RWPE2 (cell line): ENCODE measurements at regions not wholly inside any gene's neighbourhood (a gene's known extent, or its start where the extent isn't known, plus 50 kb on each side); places are given as distances from the start of the nearest gene placed in this dataset.

Experiments used
- ATAC-seq: fragments of 200-7000 bp; cut with Tn5 transposase; 3 replicates; pipeline ENCODE4 v1.9.1; 2021; ENCODE audit warnings: low read depth
- DNase-seq: peaks from one replicate; pipeline ENCODE4 v3.0.0-alpha.2; 2020; ENCODE audit warnings: low spot score
- H3K27ac ChIP-seq: fragments of 450-650 bp; 2 replicates; pipeline ENCODE4 v1.5.1; 2017; ENCODE audit warnings: mild to moderate bottlenecking; ENCODE audit not compliant: poor library complexity, severe bottlenecking
- H3K27me3 ChIP-seq: fragments of 250-450 bp; sonication (Bioruptor Pico); 2 replicates; pipeline ENCODE4 v1.5.1; 2021; ENCODE audit warnings: mild to moderate bottlenecking, moderate library complexity; ENCODE audit not compliant: insufficient read depth, poor library complexity, severe bottlenecking
- H3K36me3 ChIP-seq: fragments of 250-450 bp; sonication (Bioruptor Pico); 2 replicates; pipeline ENCODE4 v1.5.1; 2020; ENCODE audit warnings: low read depth, mild to moderate bottlenecking, moderate library complexity
- H3K4me1 ChIP-seq: fragments of 250-450 bp; sonication (Bioruptor Pico); 2 replicates; pipeline ENCODE4 v1.5.1; 2021; ENCODE audit warnings: mild to moderate bottlenecking, moderate library complexity; ENCODE audit not compliant: insufficient read depth, poor library complexity, severe bottlenecking
- H3K4me3 ChIP-seq: fragments of 250-450 bp; sonication (Bioruptor Pico); 2 replicates; pipeline ENCODE4 v1.5.1; 2021; ENCODE audit warnings: mild to moderate bottlenecking, moderate library complexity; ENCODE audit not compliant: severe bottlenecking
- H3K9me3 ChIP-seq: fragments of 250-450 bp; sonication (Bioruptor Pico); 2 replicates; pipeline ENCODE4 v1.5.1; 2021; ENCODE audit warnings: mild to moderate bottlenecking, moderate library complexity; ENCODE audit not compliant: severe bottlenecking
- TF ChIP-seq, protein P1 (sequence below): fragments of 450-650 bp; IDR thresholded peaks from one replicate; pipeline ENCODE4 v1.5.1; 2017; ENCODE audit warnings: mild to moderate bottlenecking, moderate library complexity; ENCODE audit not compliant: poor library complexity, severe bottlenecking

DNA sequence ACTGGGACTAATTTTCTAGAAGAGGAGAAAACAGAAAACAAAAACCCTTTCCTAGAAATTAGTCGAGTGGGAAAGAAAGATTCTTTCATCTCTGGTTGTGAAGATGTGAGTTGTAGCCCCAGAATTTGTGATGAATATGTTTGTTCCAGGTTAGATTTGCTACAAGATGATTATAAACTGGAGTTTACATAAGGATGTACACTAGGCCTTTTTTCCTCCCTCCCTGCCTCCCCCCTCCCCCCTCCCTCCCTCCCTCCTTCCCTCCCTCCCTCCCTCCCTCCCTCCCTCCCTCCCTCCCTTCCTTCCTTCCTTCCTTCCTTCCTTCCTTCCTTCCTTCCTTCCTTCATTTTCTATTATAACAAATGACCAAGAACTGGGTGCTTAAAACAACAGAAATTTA, 1502.0 kb downstream of the SI start:
- Histone ChIP-seq H3K27me3 (peaks cover 8% of the 10 kb centered on the region), H3K9me3 (no peaks in the 10 kb centered on the region), H3K36me3 (no peaks in the 10 kb centered on the region), H3K4me1 (no peaks in the 10 kb centered on the region), H3K27ac (no peak overlapping the region), H3K4me3 (no peak overlapping the region)
- DNase-seq (no peak), ATAC-seq (no peak)
- TF ChIP-seq, protein P1, sequence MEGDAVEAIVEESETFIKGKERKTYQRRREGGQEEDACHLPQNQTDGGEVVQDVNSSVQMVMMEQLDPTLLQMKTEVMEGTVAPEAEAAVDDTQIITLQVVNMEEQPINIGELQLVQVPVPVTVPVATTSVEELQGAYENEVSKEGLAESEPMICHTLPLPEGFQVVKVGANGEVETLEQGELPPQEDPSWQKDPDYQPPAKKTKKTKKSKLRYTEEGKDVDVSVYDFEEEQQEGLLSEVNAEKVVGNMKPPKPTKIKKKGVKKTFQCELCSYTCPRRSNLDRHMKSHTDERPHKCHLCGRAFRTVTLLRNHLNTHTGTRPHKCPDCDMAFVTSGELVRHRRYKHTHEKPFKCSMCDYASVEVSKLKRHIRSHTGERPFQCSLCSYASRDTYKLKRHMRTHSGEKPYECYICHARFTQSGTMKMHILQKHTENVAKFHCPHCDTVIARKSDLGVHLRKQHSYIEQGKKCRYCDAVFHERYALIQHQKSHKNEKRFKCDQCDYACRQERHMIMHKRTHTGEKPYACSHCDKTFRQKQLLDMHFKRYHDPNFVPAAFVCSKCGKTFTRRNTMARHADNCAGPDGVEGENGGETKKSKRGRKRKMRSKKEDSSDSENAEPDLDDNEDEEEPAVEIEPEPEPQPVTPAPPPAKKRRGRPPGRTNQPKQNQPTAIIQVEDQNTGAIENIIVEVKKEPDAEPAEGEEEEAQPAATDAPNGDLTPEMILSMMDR, result no peak

DNA sequence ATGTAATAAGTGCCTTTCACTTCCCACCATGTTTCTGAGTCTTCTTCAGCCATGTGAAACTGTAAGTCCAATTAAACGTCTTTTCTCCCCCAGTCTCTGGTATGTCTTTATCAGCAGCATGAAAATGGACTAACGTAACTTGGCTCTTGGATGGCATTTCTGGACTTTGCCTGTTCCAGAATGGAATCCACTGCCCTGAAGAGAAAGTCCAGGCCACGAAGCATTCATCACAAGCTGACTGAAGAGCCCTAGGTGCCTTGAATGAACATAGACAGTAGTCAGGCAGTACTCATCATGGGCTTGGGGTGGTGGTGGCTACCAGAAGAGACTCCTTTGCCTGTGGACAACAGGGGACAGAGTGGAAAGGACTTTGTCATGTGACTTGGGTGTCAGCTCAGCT, 1505.0 kb downstream of the SI start:
- DNase-seq (no peak), ATAC-seq (no peak)
- no peaks in the 10 kb centered on the region for H3K9me3 ChIP-seq
- no peaks in the 10 kb centered on the region for H3K27me3 ChIP-seq
- no peaks in the 10 kb centered on the region for H3K4me1 ChIP-seq
- H3K4me3 ChIP-seq, result no peak overlapping the region
- H3K36me3 ChIP-seq, result no peaks in the 10 kb centered on the region
- H3K27ac ChIP-seq, result no peak overlapping the region
- TF ChIP-seq, protein P1, result no peak

DNA sequence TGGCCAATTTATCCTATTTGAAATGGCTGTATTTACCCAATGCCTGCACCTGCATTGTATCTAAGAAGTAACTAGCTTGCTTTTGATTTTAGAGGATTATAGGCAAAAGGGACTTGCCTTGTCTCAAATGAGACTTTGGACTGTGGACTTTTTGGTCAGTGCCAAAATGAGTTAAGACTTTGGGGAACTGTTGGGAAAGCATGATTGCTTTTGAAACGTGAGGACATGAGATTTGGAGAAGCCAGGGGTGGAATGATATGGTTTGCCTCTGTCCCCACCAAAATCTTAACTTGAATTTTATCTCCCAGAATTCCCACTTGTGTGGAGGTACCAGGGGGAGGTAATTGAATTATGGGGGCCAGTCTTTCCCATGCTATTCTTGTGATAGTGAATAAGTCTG, 1505.4 kb downstream of the SI start:
- DNase-seq, result no peak
- no peaks in the 10 kb centered on the region for H3K9me3 ChIP-seq
- no peaks in the 10 kb centered on the region for H3K4me1 ChIP-seq
- H3K27me3 ChIP-seq, result no peaks in the 10 kb centered on the region
- no peak overlapping the region for H3K27ac ChIP-seq
- H3K36me3 ChIP-seq, result no peaks in the 10 kb centered on the region
- H3K4me3 ChIP-seq, result no peak overlapping the region
- TF ChIP-seq, protein P1, result no peak
- no peak for ATAC-seq

DNA sequence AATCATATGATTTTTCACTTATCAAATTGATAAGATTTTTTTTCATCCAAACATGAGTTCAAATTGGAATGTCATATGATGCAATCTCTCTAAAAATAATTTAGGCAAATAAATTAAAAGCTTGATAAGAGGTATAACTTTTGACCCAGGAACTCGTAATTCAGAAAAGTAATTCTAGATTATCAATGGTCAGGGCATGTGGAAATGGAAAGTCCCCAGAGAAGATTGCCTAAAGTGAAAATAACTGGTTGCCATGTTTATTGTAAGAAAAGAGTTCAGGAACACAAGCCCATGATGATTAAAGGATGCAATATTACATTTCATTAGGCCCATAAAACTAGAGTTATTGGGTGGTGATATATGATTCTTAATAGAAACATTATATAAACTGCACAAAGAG, 1514.8 kb downstream of the SI start:
- TF ChIP-seq, protein P1, result no peak
- DNase-seq (no peak), ATAC-seq (no peak)
- no peaks in the 10 kb centered on the region for H3K4me1 ChIP-seq
- no peaks in the 10 kb centered on the region for H3K36me3 ChIP-seq
- H3K27me3 ChIP-seq, result no peaks in the 10 kb centered on the region
- H3K9me3 ChIP-seq, result no peaks in the 10 kb centered on the region
- H3K27ac ChIP-seq, result no peak overlapping the region
- H3K4me3 ChIP-seq, result no peak overlapping the region

DNA sequence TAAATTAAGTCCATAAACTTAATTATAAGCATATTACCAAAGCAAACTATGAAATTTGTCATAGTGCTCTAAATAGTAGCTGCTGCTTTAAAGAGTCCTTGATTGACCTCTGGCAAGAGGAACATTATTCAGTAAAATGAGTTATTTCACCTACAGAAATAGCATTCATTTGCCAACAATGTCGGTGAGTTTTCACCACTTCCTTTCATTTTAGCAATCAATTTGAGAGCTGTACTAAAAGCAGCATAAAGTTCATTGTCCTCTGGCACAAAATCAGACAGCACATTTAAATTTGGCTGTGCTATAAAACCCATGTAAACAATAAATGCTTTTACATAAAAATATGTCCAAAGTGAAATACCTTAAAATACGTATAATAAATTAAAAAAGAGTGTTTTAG, 1515.7 kb downstream of the SI start:
- Histone ChIP-seq H3K9me3 (no peaks in the 10 kb centered on the region), H3K27me3 (no peaks in the 10 kb centered on the region), H3K4me3 (no peak overlapping the region), H3K27ac (no peak overlapping the region), H3K36me3 (no peaks in the 10 kb centered on the region), H3K4me1 (no peaks in the 10 kb centered on the region)
- no peak for ATAC-seq
- DNase-seq, result no peak
- TF ChIP-seq, protein P1, result no peak
